ENCODE measurements at regions not wholly inside any gene's neighbourhood (a gene's known extent, or its start where the extent isn't known, plus 50 kb on each side); places are given as distances from the start of the nearest gene placed in this dataset.

- Mint-ChIP-seq H3K36me3 (ENCODE audit: insufficient read depth) (no peaks in the 10 kb centered on the region), H3K9me3 (no peaks in the 10 kb centered on the region), H3K27me3 (peaks cover 53% of the 10 kb centered on the region), H3K4me3 (no peak overlapping the region), H3K27ac (ENCODE audit: low read depth) (no peak overlapping the region), H3K4me1 (no peaks in the 10 kb centered on the region)
- ATAC-seq (replicated peaks; ENCODE audit: extremely low read depth, poor library complexity, severe bottlenecking) (no peak), DNase-seq (ENCODE audit: low spot score in 2 of 2) (no peak)
Measured at GRCh38 chr3:72287956-72288355, 503.0 kb upstream of the PROK2 start.

GRCh38 chr3:72285502-72285901 is 500.6 kb upstream of the PROK2 start:
- Mint-ChIP-seq H3K36me3 (ENCODE audit: insufficient read depth) (no peaks in the 10 kb centered on the region), H3K9me3 (peaks cover 6% of the 10 kb centered on the region), H3K27me3 (peaks cover 46% of the 10 kb centered on the region), H3K4me1 (no peaks in the 10 kb centered on the region), H3K4me3 (no peak overlapping the region), H3K27ac (ENCODE audit: low read depth) (no peak overlapping the region)
- DNase-seq (ENCODE audit: low spot score in 2 of 2) (no peak), ATAC-seq (replicated peaks; ENCODE audit: extremely low read depth, poor library complexity, severe bottlenecking) (no peak)

GRCh38 chr3:72284471-72284870 is 499.5 kb upstream of the PROK2 start:
- H3K4me1 Mint-ChIP-seq = no peaks in the 10 kb centered on the region
- H3K36me3 Mint-ChIP-seq (ENCODE audit: insufficient read depth) = no peaks in the 10 kb centered on the region
- DNase-seq (ENCODE audit: low spot score in 2 of 2) (no peak), ATAC-seq (replicated peaks; ENCODE audit: extremely low read depth, poor library complexity, severe bottlenecking) (no peak)
- H3K4me3 Mint-ChIP-seq = no peak overlapping the region
- H3K9me3 Mint-ChIP-seq = peaks cover 6% of the 10 kb centered on the region
- peaks cover 50% of the 10 kb centered on the region for H3K27me3 Mint-ChIP-seq
- H3K27ac Mint-ChIP-seq (ENCODE audit: low read depth) = no peak overlapping the region

GRCh38 chr3:72282918-72283317 is 498.0 kb upstream of the PROK2 start:
- Mint-ChIP-seq H3K27ac (ENCODE audit: low read depth) (no peak overlapping the region), H3K36me3 (ENCODE audit: insufficient read depth) (no peaks in the 10 kb centered on the region), H3K9me3 (peaks cover 6% of the 10 kb centered on the region), H3K4me1 (no peaks in the 10 kb centered on the region), H3K4me3 (no peak overlapping the region), H3K27me3 (peaks cover 46% of the 10 kb centered on the region)
- DNase-seq (ENCODE audit: low spot score in 2 of 2) = no peak
- no peak for ATAC-seq (replicated peaks; ENCODE audit: extremely low read depth, poor library complexity, severe bottlenecking)

- Mint-ChIP-seq H3K4me3 (no peak overlapping the region), H3K9me3 (peaks cover 6% of the 10 kb centered on the region), H3K27me3 (peaks cover 36% of the 10 kb centered on the region), H3K4me1 (no peaks in the 10 kb centered on the region), H3K27ac (ENCODE audit: low read depth) (no peak overlapping the region), H3K36me3 (ENCODE audit: insufficient read depth) (no peaks in the 10 kb centered on the region)
- DNase-seq (ENCODE audit: low spot score in 2 of 2) (no peak), ATAC-seq (replicated peaks; ENCODE audit: extremely low read depth, poor library complexity, severe bottlenecking) (no peak)
Measured at GRCh38 chr3:72281551-72281950, 496.6 kb upstream of the PROK2 start.

- Mint-ChIP-seq H3K4me1 (no peaks in the 10 kb centered on the region), H3K27ac (ENCODE audit: low read depth) (no peak overlapping the region), H3K9me3 (peaks cover 6% of the 10 kb centered on the region), H3K27me3 (peaks cover 32% of the 10 kb centered on the region), H3K36me3 (ENCODE audit: insufficient read depth) (no peaks in the 10 kb centered on the region), H3K4me3 (no peak overlapping the region)
- ATAC-seq (replicated peaks; ENCODE audit: extremely low read depth, poor library complexity, severe bottlenecking) (no peak), DNase-seq (ENCODE audit: low spot score in 2 of 2) (no peak)
Measured at GRCh38 chr3:72280876-72281275, 495.9 kb upstream of the PROK2 start.

- Mint-ChIP-seq H3K4me3 (no peak overlapping the region), H3K4me1 (no peaks in the 10 kb centered on the region), H3K9me3 (peaks cover 6% of the 10 kb centered on the region), H3K36me3 (ENCODE audit: insufficient read depth) (no peaks in the 10 kb centered on the region), H3K27ac (ENCODE audit: low read depth) (no peak overlapping the region), H3K27me3 (peaks cover 32% of the 10 kb centered on the region)
- ATAC-seq (replicated peaks; ENCODE audit: extremely low read depth, poor library complexity, severe bottlenecking) (no peak), DNase-seq (ENCODE audit: low spot score in 2 of 2) (no peak)
Measured at GRCh38 chr3:72279631-72280041, 494.7 kb upstream of the PROK2 start.

- Mint-ChIP-seq H3K9me3 (peaks cover 6% of the 10 kb centered on the region), H3K27ac (ENCODE audit: low read depth) (no peak overlapping the region), H3K36me3 (ENCODE audit: insufficient read depth) (no peaks in the 10 kb centered on the region), H3K27me3 (peaks cover 32% of the 10 kb centered on the region), H3K4me3 (no peak overlapping the region), H3K4me1 (no peaks in the 10 kb centered on the region)
- DNase-seq (ENCODE audit: low spot score in 2 of 2) = no peak
- ATAC-seq (replicated peaks; ENCODE audit: extremely low read depth, poor library complexity, severe bottlenecking) = no peak
Measured at GRCh38 chr3:72279068-72279604, 494.2 kb upstream of the PROK2 start.

GRCh38 chr3:72278349-72279067 is 493.6 kb upstream of the PROK2 start:
- Mint-ChIP-seq H3K4me1 (no peaks in the 10 kb centered on the region), H3K9me3 (peaks cover 6% of the 10 kb centered on the region), H3K27me3 (peaks cover 31% of the 10 kb centered on the region), H3K4me3 (no peak overlapping the region), H3K27ac (ENCODE audit: low read depth) (no peak overlapping the region), H3K36me3 (ENCODE audit: insufficient read depth) (no peaks in the 10 kb centered on the region)
- no peak for ATAC-seq (replicated peaks; ENCODE audit: extremely low read depth, poor library complexity, severe bottlenecking)
- no peak for DNase-seq (ENCODE audit: low spot score in 2 of 2)

GRCh38 chr3:72277710-72278109 is 492.8 kb upstream of the PROK2 start:
- no peaks in the 10 kb centered on the region for H3K4me1 Mint-ChIP-seq
- H3K36me3 Mint-ChIP-seq (ENCODE audit: insufficient read depth) = no peaks in the 10 kb centered on the region
- no peak for DNase-seq (ENCODE audit: low spot score in 2 of 2)
- no peak overlapping the region for H3K27ac Mint-ChIP-seq (ENCODE audit: low read depth)
- no peak for ATAC-seq (replicated peaks; ENCODE audit: extremely low read depth, poor library complexity, severe bottlenecking)
- H3K4me3 Mint-ChIP-seq = no peak overlapping the region
- peaks cover 27% of the 10 kb centered on the region for H3K27me3 Mint-ChIP-seq
- peaks cover 6% of the 10 kb centered on the region for H3K9me3 Mint-ChIP-seq

- peaks cover 35% of the 10 kb centered on the region for H3K27me3 Mint-ChIP-seq
- DNase-seq (ENCODE audit: low spot score in 2 of 2) (no peak), ATAC-seq (replicated peaks; ENCODE audit: extremely low read depth, poor library complexity, severe bottlenecking) (no peak)
- no peaks in the 10 kb centered on the region for H3K36me3 Mint-ChIP-seq (ENCODE audit: insufficient read depth)
- no peak overlapping the region for H3K4me3 Mint-ChIP-seq
- H3K4me1 Mint-ChIP-seq = no peaks in the 10 kb centered on the region
- no peak overlapping the region for H3K27ac Mint-ChIP-seq (ENCODE audit: low read depth)
- H3K9me3 Mint-ChIP-seq = peaks cover under 1% of the 10 kb centered on the region
Measured at GRCh38 chr3:72276806-72277205, 491.9 kb upstream of the PROK2 start.

- no peak overlapping the region for H3K4me3 Mint-ChIP-seq
- H3K9me3 Mint-ChIP-seq = no peaks in the 10 kb centered on the region
- H3K27me3 Mint-ChIP-seq = peaks cover 34% of the 10 kb centered on the region
- no peaks in the 10 kb centered on the region for H3K36me3 Mint-ChIP-seq (ENCODE audit: insufficient read depth)
- no peaks in the 10 kb centered on the region for H3K4me1 Mint-ChIP-seq
- DNase-seq (ENCODE audit: low spot score in 2 of 2) = no peak
- no peak for ATAC-seq (replicated peaks; ENCODE audit: extremely low read depth, poor library complexity, severe bottlenecking)
- no peak overlapping the region for H3K27ac Mint-ChIP-seq (ENCODE audit: low read depth)
Measured at GRCh38 chr3:72275331-72275751, 490.4 kb upstream of the PROK2 start.

- Mint-ChIP-seq H3K27ac (ENCODE audit: low read depth) (no peak overlapping the region), H3K9me3 (no peaks in the 10 kb centered on the region), H3K4me1 (no peaks in the 10 kb centered on the region), H3K4me3 (no peak overlapping the region), H3K36me3 (ENCODE audit: insufficient read depth) (no peaks in the 10 kb centered on the region), H3K27me3 (peaks cover 34% of the 10 kb centered on the region)
- DNase-seq (ENCODE audit: low spot score in 2 of 2) (no peak), ATAC-seq (replicated peaks; ENCODE audit: extremely low read depth, poor library complexity, severe bottlenecking) (no peak)
Measured at GRCh38 chr3:72274493-72275330, 489.8 kb upstream of the PROK2 start.

Data from central memory CD8-positive, alpha-beta T cell (primary cell).